ENCODE measurements at regions not wholly inside any gene's neighbourhood (a gene's known extent, or its start where the extent isn't known, plus 50 kb on each side); places are given as distances from the start of the nearest gene placed in this dataset.

GRCh38 chr20:11271920-11272594 lies 598.3 kb upstream of the JAG1 start:
- ChIA-PET CTCF (ENCODE audit: unreplicated experiment) (no interaction called here), POLR2A (no interaction called here)
- H3K4me2 ChIP-seq (ENCODE audit: low read length), result no peak overlapping the region
- no peaks in the 10 kb centered on the region for H4K20me1 ChIP-seq (ENCODE audit: insufficient read depth, low read length)
- no peaks in the 10 kb centered on the region for H3K9me2 ChIP-seq (ENCODE audit: insufficient read depth, low read length)
- H2AFZ ChIP-seq (ENCODE audit: low read length), result no peak overlapping the region
- no TSS peak for BruUV-seq (replicated peaks)
- DNase-seq (ENCODE audit: low spot score), result no peak
- H3K36me3 ChIP-seq (ENCODE audit: insufficient read depth, low read length), result no peaks in the 10 kb centered on the region
- H3K27ac ChIP-seq (ENCODE audit: low read depth, low read length, poor library complexity, severe bottlenecking), result no peak overlapping the region
- no peak overlapping the region for H3K4me3 ChIP-seq (ENCODE audit: low read depth, low read length, poor library complexity, severe bottlenecking)
- no peaks in the 10 kb centered on the region for H3K4me1 ChIP-seq (ENCODE audit: insufficient read depth, low read length, poor library complexity, severe bottlenecking)
- no peaks in the 10 kb centered on the region for H3K9me3 ChIP-seq (ENCODE audit: low read length)
- no peak for TF ChIP-seq EZH2phosphoT487 (IDR thresholded peaks at IDR 0.05; ENCODE audit: borderline replicate concordance, low read depth, low read length)
- no peaks in the 10 kb centered on the region for H3K79me2 ChIP-seq (ENCODE audit: insufficient read depth, low read depth, low read length)
- intact Hi-C loops (cut with micrococcal nuclease; ENCODE audit: unreplicated experiment), result no loop called here

- Histone ChIP-seq H2AFZ (ENCODE audit: low read length) (no peak overlapping the region), H4K20me1 (ENCODE audit: insufficient read depth, low read length) (no peaks in the 10 kb centered on the region), H3K36me3 (ENCODE audit: insufficient read depth, low read length) (no peaks in the 10 kb centered on the region), H3K9me3 (ENCODE audit: low read length) (no peaks in the 10 kb centered on the region), H3K4me2 (ENCODE audit: low read length) (no peak overlapping the region), H3K27ac (ENCODE audit: low read depth, low read length, poor library complexity, severe bottlenecking) (no peak overlapping the region), H3K4me1 (ENCODE audit: insufficient read depth, low read length, poor library complexity, severe bottlenecking) (no peaks in the 10 kb centered on the region), H3K4me3 (ENCODE audit: low read depth, low read length, poor library complexity, severe bottlenecking) (no peak overlapping the region), H3K79me2 (ENCODE audit: insufficient read depth, low read depth, low read length) (no peaks in the 10 kb centered on the region), H3K9me2 (ENCODE audit: insufficient read depth, low read length) (no peaks in the 10 kb centered on the region)
- ChIA-PET CTCF (ENCODE audit: unreplicated experiment) (no interaction called here), POLR2A (no interaction called here)
- peak; percentile 9 for DNase-seq (ENCODE audit: low spot score)
- TF ChIP-seq CTCF (conservative IDR thresholded peaks at IDR 0.05; ENCODE audit: low read length) (peak; percentile 67), EZH2phosphoT487 (IDR thresholded peaks at IDR 0.05; ENCODE audit: borderline replicate concordance, low read depth, low read length) (no peak)
- intact Hi-C loops (cut with micrococcal nuclease; ENCODE audit: unreplicated experiment), result no loop called here
- no TSS peak for BruUV-seq (replicated peaks)
Measured at GRCh38 chr20:11274141-11274594, 600.4 kb upstream of the JAG1 start.

GRCh38 chr20:11275740-11276139 lies 601.9 kb upstream of the JAG1 start:
- no peak overlapping the region for H2AFZ ChIP-seq (ENCODE audit: low read length)
- H3K4me3 ChIP-seq (ENCODE audit: low read depth, low read length, poor library complexity, severe bottlenecking), result no peak overlapping the region
- intact Hi-C loops (cut with micrococcal nuclease; ENCODE audit: unreplicated experiment), result no loop called here
- H4K20me1 ChIP-seq (ENCODE audit: insufficient read depth, low read length), result no peaks in the 10 kb centered on the region
- no peak overlapping the region for H3K27ac ChIP-seq (ENCODE audit: low read depth, low read length, poor library complexity, severe bottlenecking)
- POLR2A ChIA-PET, result interaction anchor here (1.3 kb wide), 1 partner anchor 13 kb away, joined by 4 read pairs; no protein-coding TSS in a partner anchor
- no peaks in the 10 kb centered on the region for H3K4me1 ChIP-seq (ENCODE audit: insufficient read depth, low read length, poor library complexity, severe bottlenecking)
- TF ChIP-seq CTCF (conservative IDR thresholded peaks at IDR 0.05; ENCODE audit: low read length) (no peak), EZH2phosphoT487 (IDR thresholded peaks at IDR 0.05; ENCODE audit: borderline replicate concordance, low read depth, low read length) (no peak)
- no peaks in the 10 kb centered on the region for H3K36me3 ChIP-seq (ENCODE audit: insufficient read depth, low read length)
- no peak for DNase-seq (ENCODE audit: low spot score)
- H3K79me2 ChIP-seq (ENCODE audit: insufficient read depth, low read depth, low read length), result no peaks in the 10 kb centered on the region
- no TSS peak for BruUV-seq (replicated peaks)
- CTCF ChIA-PET (ENCODE audit: unreplicated experiment), result no interaction called here
- no peaks in the 10 kb centered on the region for H3K9me2 ChIP-seq (ENCODE audit: insufficient read depth, low read length)
- H3K4me2 ChIP-seq (ENCODE audit: low read length), result no peak overlapping the region
- H3K9me3 ChIP-seq (ENCODE audit: low read length), result no peaks in the 10 kb centered on the region
